Suppressor macrophage (primary cell): ENCODE measurements at regions not wholly inside any gene's neighbourhood (a gene's known extent, or its start where the extent isn't known, plus 50 kb on each side); places are given as distances from the start of the nearest gene placed in this dataset.
A peak's percentile ranks its signal among the peaks of the same experiment; 100 is the strongest.
"Not testable (repeated sequence)": the region's sequence is repeated elsewhere in the genome, so short reads cannot be mapped to it uniquely, and the experiment has no call there.

Experiments
- DNase-seq, 4 experiments: peaks; one replicate each; pipeline ENCODE4 v3.0.0-alpha.2; 2020 to 2022

DNA sequence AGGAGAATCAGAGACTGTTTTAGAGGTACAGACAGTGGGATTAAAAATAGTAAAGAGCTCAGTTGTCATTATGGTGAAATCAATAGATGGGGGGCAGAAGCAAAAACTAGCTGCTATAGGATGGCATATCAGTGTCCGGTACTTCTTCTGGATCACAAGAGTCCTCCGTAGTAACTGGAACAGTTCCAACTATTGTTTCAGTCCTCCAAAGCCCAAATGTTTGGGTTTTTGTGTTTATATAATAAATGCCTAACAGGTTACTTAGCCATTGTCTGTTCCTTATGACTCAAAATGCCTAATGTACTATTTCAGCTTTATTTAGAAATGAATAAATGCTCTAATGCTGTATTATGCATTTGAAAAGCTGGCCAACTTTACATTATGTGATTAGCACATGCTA is 401.2 kb downstream of the PTH2R start:
- DNase-seq, result no peak

DNA sequence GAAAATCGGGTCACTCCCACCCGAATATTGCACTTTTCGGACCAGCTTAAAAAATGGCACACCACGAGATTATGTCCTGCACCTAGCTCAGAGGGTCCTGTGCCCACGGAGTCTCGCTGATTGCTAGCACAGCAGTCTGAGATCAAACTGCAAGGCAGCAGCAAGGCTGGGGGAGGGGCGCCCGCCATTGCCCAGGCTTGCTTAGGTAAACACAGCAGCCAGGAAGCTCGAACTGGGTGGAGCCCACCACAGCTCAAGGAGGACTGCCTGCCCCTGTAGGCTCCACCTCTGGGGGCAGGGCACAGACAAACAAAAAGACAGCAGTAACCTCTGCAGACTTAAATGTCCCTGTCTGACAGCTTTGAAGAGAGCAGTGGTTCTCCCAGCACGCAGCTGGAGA is 405.3 kb downstream of the PTH2R start:
- DNase-seq, result not testable (repeated sequence)

DNA sequence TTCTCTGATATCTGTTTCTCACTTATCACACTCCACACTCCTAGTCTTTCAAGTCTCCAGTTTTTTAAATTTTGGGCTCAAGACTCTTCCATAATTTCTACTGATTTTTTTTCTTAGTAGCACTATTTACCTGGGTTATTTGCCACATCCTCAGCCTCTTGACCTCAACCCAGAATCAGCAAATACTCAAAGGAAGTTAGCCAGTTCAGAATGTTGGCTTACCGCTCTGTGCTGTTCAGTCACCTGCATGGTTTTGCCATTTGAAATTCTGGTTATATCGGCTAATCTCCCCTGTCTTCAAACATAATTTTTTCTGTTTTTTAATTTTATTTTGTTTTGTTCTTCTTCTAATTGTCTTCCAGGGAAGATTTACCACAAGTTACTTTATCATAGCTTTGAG is 412.6 kb downstream of the PTH2R start:
- DNase-seq, result no peak

DNA sequence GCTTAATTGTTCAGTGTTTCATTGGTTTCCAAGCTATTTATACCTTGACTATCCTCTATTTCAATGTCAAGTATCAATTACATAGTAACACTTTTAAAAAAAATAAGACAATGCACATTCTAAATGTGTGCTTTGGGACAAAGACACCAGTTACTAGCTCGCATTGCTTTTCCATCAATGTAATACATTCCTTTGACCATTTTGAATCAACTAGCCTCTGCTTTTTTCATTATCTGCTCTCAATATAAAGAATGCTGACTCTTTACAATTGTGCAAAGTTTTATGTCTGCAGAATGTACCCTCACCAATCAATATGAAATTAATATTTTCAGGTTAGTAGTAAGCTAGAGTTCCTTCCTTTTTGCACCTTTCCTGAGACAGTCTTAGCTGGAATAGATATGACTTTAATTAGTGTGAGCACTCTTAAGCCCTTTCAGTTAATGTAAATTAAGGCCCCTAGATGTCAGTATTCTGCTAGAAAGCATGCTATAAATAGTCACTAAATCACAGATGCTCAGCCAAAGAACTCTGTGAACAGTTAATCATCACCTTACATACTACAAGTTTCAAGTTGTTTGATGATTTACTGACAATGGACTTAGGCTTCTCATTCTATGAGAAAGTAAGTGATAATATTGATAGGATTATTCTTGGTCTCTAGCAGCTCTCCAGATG is 413.6 kb downstream of the PTH2R start:
- DNase-seq, result peak in 1 of 4 experiments; percentile 12

DNA sequence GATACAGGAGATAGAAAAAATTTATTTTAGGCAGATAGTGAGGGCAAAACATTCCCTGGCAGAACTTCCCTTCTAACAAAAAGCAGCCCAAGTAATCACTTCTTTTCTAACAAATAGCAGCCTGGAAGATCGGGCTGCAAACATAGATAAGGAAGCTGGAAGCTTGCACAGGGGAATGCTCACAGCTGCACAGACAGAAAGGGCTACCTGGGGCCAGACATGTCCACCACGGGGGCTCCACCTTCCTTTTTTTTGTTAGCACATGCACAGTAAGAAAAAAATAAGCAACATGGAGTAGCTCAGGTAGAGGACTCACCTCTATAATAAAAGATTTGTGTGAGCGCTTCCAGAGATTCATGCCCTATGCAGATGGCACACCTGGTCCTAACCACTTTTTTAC is 420.5 kb downstream of the PTH2R start:
- DNase-seq, result no peak

DNA sequence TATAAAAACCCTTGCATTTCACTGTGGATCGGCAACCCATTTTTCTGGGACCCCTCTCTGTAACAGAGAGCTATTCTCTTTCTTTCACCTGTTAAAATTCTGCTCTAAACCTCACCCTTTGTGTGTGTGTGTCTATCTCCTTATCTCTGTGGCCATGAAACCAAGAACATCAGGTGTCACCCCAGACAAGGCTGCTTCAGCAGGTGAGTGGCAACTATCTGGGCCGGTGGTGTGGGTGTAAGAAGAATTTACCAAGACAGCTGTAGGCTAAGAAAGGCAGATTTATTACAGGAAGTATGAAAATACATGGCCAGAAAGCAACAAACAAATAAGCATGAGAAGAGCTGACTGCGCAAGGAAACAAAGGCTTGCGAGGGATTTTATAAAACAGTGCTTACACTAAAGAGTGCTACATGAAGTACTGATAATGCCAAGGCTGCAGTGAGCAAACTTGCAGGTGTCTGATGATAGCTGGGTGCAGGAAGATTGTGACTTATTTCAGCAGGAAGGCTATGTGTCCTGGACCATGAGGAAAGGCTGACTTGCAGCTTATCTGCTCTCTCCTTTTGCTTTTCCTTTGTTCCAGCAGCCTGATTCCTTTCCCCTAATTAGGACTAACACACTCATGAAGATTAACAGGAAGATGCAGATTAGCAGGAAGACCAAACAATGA is 421.1 kb downstream of the PTH2R start:
- no peak for DNase-seq

DNA sequence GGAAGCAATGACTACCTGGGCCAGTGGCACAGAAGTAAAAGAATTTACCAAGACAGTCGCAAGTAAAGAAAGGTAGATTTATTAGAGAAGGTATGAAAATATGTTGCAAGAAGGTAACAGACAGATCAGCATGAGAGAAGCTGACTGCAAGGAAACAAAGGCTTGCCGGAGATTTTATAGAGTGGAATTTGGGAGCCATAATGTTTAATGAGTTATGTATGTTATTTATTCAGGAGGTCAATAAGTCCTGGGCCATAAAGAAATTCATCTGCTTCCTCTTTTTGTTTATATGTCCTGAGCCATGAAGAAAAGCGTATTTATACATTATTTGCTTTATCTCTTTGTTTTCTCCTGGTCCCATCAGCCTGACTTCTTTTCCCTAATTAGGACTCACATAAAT is 423.6 kb downstream of the PTH2R start:
- DNase-seq, result no peak

DNA sequence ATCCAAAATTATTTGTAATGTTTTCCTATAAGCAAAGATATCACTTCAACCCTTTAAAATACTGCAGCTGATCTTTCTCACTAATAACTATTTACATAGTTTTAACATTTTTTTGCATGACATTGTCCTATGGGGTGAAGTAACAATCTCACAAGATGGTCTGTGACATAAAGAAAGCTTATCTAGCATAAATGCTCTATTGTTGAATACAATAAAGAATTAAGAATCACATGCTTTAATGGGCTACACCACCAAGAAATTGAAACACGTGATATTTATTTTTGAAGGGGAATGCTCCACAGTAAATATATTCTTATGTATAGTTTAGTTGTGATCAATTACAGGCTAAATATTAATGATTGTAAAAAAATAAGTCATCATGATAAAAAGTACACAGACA is 441.1 kb downstream of the PTH2R start:
- no peak for DNase-seq

DNA sequence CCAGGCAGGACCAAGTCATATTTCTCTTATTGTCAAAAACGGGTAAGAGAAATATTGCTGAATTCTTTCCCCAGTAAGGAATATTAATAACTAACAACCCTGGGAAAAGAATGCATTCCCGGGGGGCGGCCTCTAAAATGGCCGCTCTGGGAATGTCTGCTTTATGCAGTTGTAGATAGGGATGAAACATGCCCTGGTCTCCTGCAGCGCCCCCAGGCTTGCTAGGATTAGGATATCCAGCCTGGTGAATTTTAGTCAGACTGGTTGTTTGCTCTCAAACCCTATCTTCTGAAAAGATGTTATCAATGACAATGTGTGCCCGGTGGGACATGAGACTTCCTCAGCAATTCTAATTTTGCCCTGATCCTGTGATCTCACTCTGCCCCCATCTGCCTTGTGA is 448.1 kb downstream of the PTH2R start:
- DNase-seq, result no peak

DNA sequence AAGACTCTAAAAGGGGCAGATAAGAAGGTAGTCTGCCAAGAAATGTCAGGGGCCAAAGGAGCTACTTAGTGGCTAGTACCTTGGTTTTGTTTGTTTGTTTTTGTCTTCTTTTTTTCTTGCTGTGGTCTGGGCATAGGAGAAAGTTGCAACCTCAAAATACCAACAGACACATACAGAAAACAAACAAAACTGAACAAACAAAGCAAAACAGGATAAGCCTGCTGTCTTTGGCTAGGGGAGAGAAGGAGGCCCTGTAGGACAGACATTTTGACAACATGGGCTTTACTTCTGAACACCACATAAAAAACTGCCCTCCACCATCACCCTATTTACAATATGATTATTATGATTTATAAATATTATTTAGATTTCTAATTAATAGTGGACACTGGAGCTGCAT is 460.8 kb downstream of the PTH2R start:
- no peak for DNase-seq

DNA sequence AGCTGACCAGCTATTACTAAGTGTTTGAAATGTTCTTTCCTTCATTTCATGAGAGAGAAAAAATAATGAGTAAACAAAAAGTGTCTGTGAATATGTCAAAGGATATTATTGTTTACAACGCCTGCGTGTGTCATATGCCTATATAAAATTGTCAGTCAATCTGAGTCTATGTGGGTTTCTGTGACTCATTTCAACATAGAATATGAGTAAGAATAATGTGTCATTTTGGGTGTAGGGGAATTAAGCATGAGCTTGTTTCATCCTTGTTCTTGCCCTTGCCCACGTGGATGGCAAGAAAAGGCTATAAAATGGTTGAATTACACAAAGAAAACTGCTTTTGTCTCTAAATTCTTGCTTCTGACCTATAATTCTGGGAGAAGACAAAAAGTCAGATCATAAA is 466.0 kb downstream of the PTH2R start:
- DNase-seq, result no peak

DNA sequence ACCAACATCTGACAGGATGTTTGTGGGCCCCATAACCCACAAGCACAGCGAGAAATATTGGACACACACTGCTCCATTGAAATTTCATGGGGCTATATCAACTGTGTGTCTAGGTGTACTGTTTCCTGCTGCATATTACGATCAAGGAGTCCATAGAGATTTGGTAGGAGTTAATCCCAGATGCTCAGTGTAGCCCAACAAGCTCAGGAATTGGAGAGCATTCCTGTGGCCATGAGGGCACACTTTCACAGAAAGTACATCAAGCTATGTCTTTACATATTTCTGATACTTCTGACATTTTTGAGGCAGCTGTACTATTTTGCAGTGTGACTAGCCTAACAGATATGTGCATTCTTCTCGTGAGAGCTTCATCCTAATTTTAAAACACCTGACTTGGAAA is 473.1 kb downstream of the PTH2R start:
- no peak for DNase-seq

DNA sequence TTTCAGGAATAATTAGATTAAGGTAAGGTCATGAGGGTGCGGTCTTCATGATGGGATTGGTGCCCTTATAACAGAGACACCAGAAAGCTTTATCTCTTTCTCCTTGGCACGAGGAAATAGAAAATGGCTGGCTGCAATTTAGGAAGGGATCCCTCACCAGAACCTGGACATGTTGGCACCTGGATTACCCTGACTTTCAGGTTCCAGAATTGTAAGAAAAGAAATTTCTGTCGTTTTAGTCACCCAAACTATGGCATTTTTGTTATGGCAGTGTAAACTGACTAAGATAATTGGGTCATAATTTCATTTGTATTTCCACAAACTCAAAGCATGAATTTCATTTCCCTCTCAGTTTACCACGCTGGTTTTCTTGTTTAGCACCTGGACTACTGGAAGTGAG is 473.6 kb downstream of the PTH2R start:
- no peak for DNase-seq

DNA sequence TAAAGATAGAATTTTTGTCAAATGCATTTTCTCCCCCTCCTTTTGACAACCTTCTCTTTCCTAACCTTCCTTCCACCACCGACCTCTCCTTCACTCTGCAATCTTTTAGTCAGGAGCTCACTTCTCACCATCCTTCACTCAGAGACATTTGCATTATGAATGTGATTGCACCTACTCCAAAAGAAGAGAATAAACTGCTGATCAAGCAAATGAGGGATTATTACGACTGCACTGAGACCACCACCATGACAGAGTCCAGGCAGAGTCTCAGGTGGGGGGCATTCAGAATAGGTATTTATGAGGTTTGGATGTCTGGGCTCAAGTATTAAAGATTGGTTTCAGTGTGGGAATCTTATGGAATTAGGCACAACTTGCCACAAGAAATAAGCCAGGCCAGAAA is 483.9 kb downstream of the PTH2R start:
- DNase-seq, result no peak

DNA sequence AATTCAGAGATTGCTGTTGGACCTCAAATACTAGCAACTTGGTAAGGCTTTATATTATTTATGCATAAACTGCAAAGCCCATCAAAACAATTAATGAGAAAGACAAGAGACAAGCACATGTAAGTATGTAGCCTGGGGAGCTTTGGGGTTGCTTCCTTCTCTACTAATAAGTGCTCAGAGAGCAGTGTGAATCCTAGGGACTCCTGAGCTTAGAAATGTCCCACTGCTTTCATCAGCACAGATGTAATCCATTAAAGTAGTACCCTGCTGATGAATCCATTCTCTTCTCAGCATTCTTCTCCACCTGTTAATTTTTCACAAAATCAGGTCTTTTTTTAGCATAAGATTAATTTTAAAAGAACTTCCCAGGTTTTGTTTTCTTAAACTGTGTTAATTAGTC is 485.6 kb downstream of the PTH2R start:
- DNase-seq, result no peak

DNA sequence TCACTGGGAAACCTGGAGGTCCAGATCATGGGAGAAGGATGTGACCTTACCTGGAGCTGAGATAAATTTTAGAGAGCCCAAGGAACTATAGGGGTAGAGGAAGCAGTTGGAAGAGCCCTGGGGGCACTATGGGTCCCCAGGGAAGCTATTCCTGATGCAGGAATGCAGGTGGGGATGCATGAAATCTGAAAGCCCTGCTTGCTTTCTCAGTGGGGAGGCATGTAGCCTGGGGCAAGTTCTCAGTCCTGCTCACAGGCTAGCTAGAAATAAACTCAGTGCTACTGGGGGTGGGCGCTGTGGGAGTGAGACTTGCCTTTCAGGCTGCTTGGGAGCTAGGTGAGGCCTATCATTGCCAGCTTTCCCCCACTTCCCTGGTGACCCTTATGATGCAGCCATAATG is 499.7 kb downstream of the PTH2R start:
- DNase-seq, result no peak

DNA sequence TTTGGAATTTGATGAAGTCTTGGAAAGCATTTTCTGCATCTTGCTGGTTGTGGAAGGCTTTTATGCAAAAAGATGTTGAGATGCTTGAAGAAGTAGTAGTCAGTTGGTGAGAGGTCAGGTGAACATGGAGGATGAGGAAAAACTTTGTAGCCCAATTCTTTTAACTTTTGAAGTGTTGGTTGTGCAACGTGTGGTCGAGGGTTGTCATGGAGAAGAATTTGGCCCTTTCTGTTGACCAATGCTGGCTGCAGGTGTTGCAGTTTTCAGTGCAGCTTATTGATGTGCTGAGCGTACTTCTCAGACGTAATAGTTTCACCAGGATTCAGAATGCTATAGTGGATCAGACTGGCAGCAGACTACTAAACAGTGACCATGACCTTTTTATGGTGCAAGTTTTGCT is 508.4 kb upstream of the MAP2 start:
- DNase-seq, result no peak

DNA sequence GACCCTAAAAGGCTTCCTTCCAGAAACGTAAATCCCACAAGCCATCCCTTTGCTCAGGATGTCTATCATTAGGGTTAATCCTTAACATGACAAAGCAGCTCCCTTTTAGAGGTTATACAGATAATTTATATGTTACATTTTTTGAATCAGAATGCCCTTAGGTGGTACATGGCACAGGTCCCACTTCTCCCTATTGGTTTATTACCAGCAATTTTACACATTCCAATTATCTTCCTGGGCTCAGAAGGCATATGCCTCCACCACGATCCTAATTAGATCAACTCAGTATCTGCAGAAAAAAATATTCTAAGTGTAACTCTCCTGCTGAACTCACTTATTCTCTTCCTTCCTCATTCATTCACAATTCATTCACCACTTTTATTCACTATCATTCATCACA is 507.0 kb upstream of the MAP2 start:
- DNase-seq, result no peak

DNA sequence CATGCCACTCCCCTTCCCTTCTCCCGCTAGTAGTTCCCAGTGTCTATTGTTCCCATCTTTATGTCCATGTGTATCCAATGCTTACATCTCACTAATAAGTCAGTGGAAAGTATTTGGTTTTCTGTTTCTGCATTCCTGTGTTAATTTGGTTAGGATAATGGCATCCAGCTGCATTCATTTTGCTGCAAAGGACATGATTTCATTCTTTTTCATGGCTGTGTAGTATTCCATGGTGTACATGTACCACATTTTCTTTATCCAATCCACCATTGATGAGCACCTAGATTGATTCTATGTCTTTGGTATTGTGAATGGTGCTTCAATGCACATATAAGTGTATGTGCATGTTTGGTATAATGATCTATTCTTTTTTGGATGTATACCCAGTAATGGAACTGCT is 502.5 kb upstream of the MAP2 start:
- DNase-seq, result not testable (repeated sequence)

DNA sequence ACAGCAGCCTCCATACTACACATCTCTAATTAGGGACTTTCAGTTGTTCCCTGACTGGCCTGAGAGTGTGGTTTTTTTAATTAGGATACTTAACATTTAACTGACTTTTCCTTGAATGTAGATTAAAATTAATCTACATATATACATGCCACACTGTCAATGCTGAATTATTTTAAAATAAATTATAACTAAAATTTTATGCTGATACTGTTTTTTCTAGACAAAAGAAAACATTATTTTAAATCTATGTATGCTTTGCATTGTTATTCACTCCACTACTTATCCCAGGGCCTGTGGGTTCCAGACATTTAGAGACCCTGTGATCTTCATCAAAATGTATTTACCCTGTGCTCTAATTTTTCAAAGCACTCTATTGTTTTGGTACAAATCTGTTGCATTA is 496.0 kb upstream of the MAP2 start:
- no peak for DNase-seq

DNA sequence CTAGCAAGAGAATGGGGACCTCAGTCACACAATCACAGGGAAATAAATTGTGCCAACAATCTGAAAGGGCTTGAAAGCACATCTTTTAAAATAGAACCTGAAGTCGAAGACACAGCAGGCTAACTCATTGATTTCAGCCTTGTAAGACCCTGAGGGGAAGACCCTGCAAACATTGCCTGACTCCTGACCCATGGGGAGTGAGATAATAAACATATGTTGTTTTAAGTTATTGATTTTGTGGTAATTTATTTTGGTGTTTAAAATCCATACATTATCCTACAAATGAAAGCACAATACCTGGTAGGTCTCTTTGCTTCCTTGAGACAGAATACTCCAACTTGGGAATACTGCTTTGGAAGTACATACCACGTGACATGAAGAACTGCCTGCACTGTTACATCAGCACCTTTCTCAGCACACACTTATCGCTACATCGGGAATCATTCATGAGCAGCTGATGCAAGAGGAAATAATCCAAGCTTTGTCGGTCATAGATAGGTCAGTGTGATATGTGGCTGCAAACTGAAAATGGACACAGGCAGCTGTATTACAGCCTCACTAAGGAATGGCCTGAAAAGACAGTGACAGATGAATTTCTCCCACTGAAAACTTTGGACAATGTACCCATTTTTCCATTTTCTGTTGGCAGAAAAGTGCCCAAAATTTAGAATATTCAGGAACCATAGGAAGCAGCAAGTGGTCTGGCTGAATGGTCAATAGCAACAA is 494.5 kb upstream of the MAP2 start:
- no peak for DNase-seq

DNA sequence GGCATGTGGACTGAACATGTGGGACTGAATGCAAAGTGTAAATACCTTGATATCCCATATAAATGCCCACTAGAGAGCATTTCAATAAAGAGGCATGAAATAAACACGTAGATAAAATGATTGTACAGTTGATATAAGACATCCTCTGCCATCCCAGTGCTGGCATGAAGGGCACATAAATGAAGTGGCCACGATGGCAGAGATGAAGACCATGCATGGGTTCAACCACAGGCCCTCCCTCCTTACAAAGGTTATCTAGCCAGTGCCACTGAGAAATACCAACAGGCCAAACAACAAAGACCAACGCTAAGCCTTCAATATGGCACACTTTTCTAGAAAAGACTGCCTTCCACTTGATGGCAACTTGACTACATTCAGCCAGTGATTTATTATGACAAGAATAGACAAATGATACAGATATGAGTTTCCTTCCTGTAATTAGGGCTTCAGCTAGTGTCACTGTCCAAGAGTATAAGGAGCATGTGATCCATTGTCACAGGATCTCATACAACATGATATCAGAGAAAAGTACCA is 493.9 kb upstream of the MAP2 start:
- no peak for DNase-seq

DNA sequence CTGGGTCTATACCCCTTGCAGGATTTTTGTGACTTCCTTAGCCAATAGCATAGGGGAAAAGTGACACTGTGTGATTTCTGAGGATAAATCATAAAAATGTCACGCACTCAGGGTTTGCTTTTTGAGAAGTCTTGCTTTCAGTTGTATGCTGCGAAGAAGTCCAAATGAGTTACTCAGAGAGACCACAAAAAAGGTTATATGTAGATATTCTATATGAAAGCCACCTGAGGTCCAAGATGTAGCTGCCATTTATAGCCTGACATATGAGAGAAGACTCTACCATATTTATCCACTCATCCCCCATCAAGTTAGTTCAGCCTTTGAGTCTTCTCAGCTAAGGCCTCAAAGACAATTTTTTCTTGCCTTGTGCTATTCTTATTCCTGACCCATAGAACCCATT is 488.3 kb upstream of the MAP2 start:
- no peak for DNase-seq

DNA sequence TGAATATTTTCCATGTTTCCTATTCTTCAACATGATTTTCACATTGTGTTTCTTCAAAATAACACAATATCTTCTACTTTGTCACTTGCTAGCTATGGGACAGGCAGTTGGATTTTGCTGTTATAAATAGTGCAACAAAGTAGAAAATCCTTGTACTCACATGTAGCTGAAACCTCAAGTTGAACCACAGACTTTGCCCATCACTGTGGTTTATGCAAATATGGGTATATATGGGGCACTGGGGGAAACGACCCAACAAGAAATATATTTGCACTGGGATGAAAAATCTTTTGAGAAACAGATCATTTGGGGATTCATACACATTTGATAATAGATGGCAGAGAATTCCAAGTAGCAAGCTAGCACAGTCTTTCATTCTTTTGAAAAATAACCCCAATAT is 486.3 kb upstream of the MAP2 start:
- DNase-seq, result no peak
